ENCODE measurements at regions not wholly inside any gene's neighbourhood (a gene's known extent, or its start where the extent isn't known, plus 50 kb on each side); places are given as distances from the start of the nearest gene placed in this dataset.
"Not testable (repeated sequence)": the region's sequence is repeated elsewhere in the genome, so short reads cannot be mapped to it uniquely, and the experiment has no call there.

DNA sequence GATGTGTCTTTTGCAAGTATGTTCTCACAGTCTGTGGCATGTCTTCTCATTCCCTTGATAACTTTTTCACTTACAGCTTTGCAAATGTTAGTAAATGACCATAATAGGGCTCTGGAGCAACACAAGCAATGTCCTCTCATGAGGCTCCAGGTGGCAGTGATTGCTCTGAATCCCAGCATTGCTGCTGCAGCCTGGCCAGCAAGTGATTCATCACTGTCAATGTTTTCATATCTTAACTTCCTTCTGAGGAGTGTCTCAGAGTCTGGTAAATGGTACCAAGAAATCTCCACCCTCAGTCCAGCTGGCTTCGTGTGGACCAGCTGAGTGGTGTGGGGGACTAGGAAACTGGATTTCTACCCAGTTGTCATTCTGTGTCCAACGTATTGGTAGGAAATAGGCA, 139.6 kb downstream of the MYLK4 start:
- Mint-ChIP-seq H3K27me3 (peaks cover 4% of the 10 kb centered on the region), H3K27ac (no peak overlapping the region), H3K4me1 (ENCODE audit: unreplicated experiment) (peaks cover 2% of the 10 kb centered on the region), H3K9me3 (peaks cover 13% of the 10 kb centered on the region), H3K36me3 (no peaks in the 10 kb centered on the region), H3K4me3 (no peak overlapping the region)
- no peak for DNase-seq (ENCODE audit: extremely low spot score, unreplicated experiment)
- TF ChIP-seq, protein P1, sequence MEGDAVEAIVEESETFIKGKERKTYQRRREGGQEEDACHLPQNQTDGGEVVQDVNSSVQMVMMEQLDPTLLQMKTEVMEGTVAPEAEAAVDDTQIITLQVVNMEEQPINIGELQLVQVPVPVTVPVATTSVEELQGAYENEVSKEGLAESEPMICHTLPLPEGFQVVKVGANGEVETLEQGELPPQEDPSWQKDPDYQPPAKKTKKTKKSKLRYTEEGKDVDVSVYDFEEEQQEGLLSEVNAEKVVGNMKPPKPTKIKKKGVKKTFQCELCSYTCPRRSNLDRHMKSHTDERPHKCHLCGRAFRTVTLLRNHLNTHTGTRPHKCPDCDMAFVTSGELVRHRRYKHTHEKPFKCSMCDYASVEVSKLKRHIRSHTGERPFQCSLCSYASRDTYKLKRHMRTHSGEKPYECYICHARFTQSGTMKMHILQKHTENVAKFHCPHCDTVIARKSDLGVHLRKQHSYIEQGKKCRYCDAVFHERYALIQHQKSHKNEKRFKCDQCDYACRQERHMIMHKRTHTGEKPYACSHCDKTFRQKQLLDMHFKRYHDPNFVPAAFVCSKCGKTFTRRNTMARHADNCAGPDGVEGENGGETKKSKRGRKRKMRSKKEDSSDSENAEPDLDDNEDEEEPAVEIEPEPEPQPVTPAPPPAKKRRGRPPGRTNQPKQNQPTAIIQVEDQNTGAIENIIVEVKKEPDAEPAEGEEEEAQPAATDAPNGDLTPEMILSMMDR (conservative IDR thresholded peaks at IDR 0.05) = no peak

DNA sequence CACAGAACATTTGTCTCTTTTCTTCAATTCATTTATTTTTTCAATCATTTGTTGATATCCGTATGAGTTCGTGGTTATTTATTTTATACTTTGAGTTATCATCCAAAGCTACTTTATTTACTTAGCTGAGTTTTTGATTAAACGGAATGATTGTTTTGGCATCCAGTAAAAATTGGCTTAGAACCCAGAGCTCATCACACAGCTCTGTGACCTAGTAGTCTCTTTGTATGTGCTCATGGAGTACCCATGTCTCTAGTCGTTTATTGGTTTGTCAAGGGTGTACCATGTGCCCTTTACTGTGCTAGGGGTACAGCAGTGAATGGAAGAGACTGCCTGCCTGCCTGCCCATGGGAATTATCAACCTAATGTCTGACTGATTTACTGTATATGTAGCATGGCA, 142.2 kb downstream of the MYLK4 start:
- H3K4me1 Mint-ChIP-seq (ENCODE audit: unreplicated experiment) = peaks cover 14% of the 10 kb centered on the region
- H3K36me3 Mint-ChIP-seq = no peaks in the 10 kb centered on the region
- TF ChIP-seq, protein P1 (conservative IDR thresholded peaks at IDR 0.05) = no peak
- peaks cover 4% of the 10 kb centered on the region for H3K27me3 Mint-ChIP-seq
- H3K4me3 Mint-ChIP-seq = no peak overlapping the region
- H3K9me3 Mint-ChIP-seq = peaks cover 13% of the 10 kb centered on the region
- no peak for DNase-seq (ENCODE audit: extremely low spot score, unreplicated experiment)
- no peak overlapping the region for H3K27ac Mint-ChIP-seq

DNA sequence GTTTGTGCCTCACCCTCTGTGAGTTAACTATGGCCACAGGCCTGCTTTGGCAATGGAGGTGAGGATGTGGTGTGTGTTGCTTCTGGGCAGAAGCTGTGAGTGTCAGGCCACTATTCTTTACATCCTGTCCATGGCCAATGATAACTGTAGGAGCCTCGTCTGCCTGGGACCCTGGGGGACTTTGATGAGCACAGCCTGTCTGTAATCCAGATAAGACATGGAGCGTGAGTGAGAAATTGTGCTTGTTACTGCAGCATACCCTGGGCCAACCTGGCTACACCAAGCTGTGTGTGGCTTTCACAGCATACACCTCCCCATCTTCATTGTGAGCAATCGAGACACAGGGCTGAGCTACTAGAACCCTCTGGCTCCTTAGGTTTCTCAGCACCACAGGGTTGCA, 150.4 kb downstream of the MYLK4 start:
- peaks cover 4% of the 10 kb centered on the region for H3K9me3 Mint-ChIP-seq
- TF ChIP-seq, protein P1 (conservative IDR thresholded peaks at IDR 0.05) = no peak
- DNase-seq (ENCODE audit: extremely low spot score, unreplicated experiment) = no peak

DNA sequence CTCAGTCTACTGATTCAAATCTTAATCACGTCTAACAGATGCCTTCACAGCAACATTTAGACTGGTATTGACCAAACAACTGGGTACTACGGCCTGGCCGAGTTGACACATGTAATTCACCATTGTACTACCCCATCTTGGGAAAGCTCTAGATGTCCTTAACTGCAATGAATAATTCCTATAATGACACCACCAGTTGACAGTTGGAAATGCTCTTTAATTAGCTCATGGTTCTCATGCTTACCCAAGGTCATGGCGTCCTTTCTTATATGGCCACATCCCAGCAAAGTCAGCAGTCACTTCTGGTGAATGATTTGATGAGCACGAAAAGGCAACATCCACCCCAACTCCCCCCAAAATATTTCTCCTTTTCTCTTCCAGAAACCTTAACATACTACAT, 150.9 kb downstream of the MYLK4 start:
- H3K9me3 Mint-ChIP-seq = peaks cover 4% of the 10 kb centered on the region
- H3K27me3 Mint-ChIP-seq = no peaks in the 10 kb centered on the region
- H3K27ac Mint-ChIP-seq = no peak overlapping the region
- H3K4me1 Mint-ChIP-seq (ENCODE audit: unreplicated experiment) = peaks cover 27% of the 10 kb centered on the region
- no peak for DNase-seq (ENCODE audit: extremely low spot score, unreplicated experiment)
- H3K4me3 Mint-ChIP-seq = no peak overlapping the region
- H3K36me3 Mint-ChIP-seq = peaks cover 3% of the 10 kb centered on the region
- TF ChIP-seq, protein P1 (conservative IDR thresholded peaks at IDR 0.05) = no peak

More for the DNA sequence above, 150.4 kb downstream of the MYLK4 start:
- peaks cover 30% of the 10 kb centered on the region for H3K4me1 Mint-ChIP-seq (ENCODE audit: unreplicated experiment)
- H3K27ac Mint-ChIP-seq = no peak overlapping the region
- no peak overlapping the region for H3K4me3 Mint-ChIP-seq
- H3K27me3 Mint-ChIP-seq = no peaks in the 10 kb centered on the region
- H3K36me3 Mint-ChIP-seq = peaks cover 3% of the 10 kb centered on the region

DNA sequence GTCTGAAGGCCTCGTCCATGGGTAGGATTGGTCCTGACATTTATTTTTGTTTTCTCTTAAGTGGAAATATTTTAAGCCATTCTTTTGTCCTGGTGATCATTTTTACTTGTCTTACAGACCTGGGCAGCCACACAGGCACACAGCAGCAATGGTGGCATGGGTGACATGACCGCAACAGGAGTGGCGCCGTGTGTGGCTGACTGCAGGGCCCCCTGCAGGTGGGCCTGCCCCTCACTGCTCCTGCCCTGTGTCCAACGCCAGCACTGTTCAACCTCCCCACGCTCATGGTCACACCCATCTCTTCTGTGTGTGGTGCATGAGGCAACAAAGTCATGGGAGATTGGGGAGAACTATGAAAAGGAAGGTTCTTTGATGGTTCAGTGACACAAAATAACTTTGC, 151.9 kb downstream of the MYLK4 start:
- peaks cover 4% of the 10 kb centered on the region for H3K9me3 Mint-ChIP-seq
- no peaks in the 10 kb centered on the region for H3K27me3 Mint-ChIP-seq
- H3K27ac Mint-ChIP-seq = no peak overlapping the region
- peaks cover 21% of the 10 kb centered on the region for H3K4me1 Mint-ChIP-seq (ENCODE audit: unreplicated experiment)
- H3K4me3 Mint-ChIP-seq = no peak overlapping the region
- DNase-seq (ENCODE audit: extremely low spot score, unreplicated experiment) = no peak
- H3K36me3 Mint-ChIP-seq = peaks cover 3% of the 10 kb centered on the region
- TF ChIP-seq, protein P1 (conservative IDR thresholded peaks at IDR 0.05) = no peak

DNA sequence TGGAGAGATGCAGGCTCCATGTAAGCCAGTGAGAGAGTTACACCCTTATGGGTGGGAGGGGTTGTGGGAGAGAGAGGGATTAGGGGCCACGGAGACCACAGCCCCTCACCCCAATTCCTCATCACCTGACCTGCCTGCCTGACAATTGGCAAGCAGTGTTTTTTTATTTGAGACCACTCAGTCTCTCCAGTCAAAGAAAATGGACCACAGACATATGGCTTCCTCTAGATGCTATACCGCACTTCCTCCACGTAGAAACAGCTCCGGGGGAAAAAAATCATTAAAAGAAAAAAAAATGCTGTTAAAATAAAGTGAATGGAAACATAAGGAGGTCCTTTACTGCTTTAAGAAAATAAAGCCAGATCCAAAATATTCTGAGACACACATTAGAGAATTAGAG, 152.7 kb downstream of the MYLK4 start:
- H3K36me3 Mint-ChIP-seq = peaks cover 3% of the 10 kb centered on the region

DNA sequence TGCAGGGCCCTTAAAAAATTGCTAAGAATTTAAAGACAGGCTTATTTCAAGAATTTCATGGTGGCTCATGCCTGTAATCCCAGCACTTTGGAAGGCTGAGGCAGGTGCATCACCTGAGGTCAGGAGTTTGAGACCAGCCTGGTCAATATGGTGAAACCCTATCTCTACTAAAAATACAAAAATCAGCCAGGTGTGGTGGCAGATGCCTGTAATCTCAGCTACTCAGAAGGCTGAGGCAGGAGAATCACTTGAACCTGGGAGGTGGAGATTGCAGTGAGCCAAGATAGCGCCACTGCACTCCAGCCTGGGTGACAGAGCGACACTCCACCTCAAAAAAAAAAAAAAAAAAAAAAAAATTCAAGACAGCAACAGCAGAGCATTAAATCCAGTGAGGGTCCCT, 153.3 kb downstream of the MYLK4 start:
- H3K4me3 Mint-ChIP-seq; DNase-seq (ENCODE audit: extremely low spot score, unreplicated experiment); H3K36me3 Mint-ChIP-seq; H3K27me3 Mint-ChIP-seq; H3K9me3 Mint-ChIP-seq; H3K27ac Mint-ChIP-seq: not testable (repeated sequence)
- H3K4me1 Mint-ChIP-seq (ENCODE audit: unreplicated experiment) = peaks cover 14% of the 10 kb centered on the region

More for the DNA sequence above, 152.7 kb downstream of the MYLK4 start:
- Mint-ChIP-seq H3K27me3 (no peaks in the 10 kb centered on the region), H3K9me3 (peaks cover 4% of the 10 kb centered on the region), H3K27ac (no peak overlapping the region), H3K4me3 (no peak overlapping the region), H3K4me1 (ENCODE audit: unreplicated experiment) (peaks cover 17% of the 10 kb centered on the region)
- TF ChIP-seq, protein P1 (conservative IDR thresholded peaks at IDR 0.05) = no peak
- DNase-seq (ENCODE audit: extremely low spot score, unreplicated experiment) = no peak
